OCI-LY7 (cell line): ENCODE measurements at regions not wholly inside any gene's neighbourhood (a gene's known extent, or its start where the extent isn't known, plus 50 kb on each side); places are given as distances from the start of the nearest gene placed in this dataset.

ENCODE experiments used
- BruUV-seq: library from RNA; stranded (reverse); fragments of 400-500 nt; replicated peaks from 2 replicates; lab custom pipeline; 2021; lab: Mats Ljungman, UMichigan
- CTCF ChIA-PET: fragments of 300-600 bp; sonication (Branson Sonifier 250); formaldehyde crosslinking; loops from one replicate; lab custom pipeline; 2022; ENCODE audit warnings: antibody characterized with exemption; ENCODE audit not compliant: unreplicated experiment; lab: Charles Lee
- POLR2A ChIA-PET: fragments of 300-600 bp; sonication (Branson Sonifier 250); formaldehyde crosslinking; loops from one replicate; lab custom pipeline; 2022; ENCODE audit warnings: antibody characterized with exemption; lab: Charles Lee
- DNase-seq: peaks from one replicate; pipeline ENCODE4 v3.0.0-alpha.2; 2015; ENCODE audit warnings: low spot score
- H2AFZ ChIP-seq: fragments of 200-600 bp; sonication (generic), shearing (Covaris generic); 2 replicates; pipeline ENCODE4 v1.6.1; 2014; ENCODE audit warnings: mild to moderate bottlenecking, antibody characterized with exemption, low read length, moderate library complexity
- H3K27ac ChIP-seq: fragments of 200-600 bp; sonication (generic); 2 replicates; pipeline ENCODE4 v1.5.1; 2014; ENCODE audit warnings: mixed run types, low read depth, mild to moderate bottlenecking, moderate library complexity, low read length, inconsistent platforms; ENCODE audit not compliant: poor library complexity, severe bottlenecking
- H3K36me3 ChIP-seq: fragments of 200-600 bp; sonication (generic); 2 replicates; pipeline ENCODE4 v1.6.1; 2014; ENCODE audit warnings: mild to moderate bottlenecking, antibody characterized with exemption, low read length, moderate library complexity, mixed read lengths; ENCODE audit not compliant: insufficient read depth
- H3K4me1 ChIP-seq: fragments of 200-600 bp; sonication (generic); 2 replicates; pipeline ENCODE4 v1.5.1; 2014; ENCODE audit warnings: mild to moderate bottlenecking, low read length; ENCODE audit not compliant: insufficient read depth, poor library complexity, severe bottlenecking
- H3K4me2 ChIP-seq: fragments of 200-600 bp; sonication (generic); 2 replicates; pipeline ENCODE4 v1.6.1; 2014; ENCODE audit warnings: mild to moderate bottlenecking, low read length
- H3K4me3 ChIP-seq: fragments of 200-600 bp; sonication (generic); 2 replicates; pipeline ENCODE4 v1.5.1; 2014; ENCODE audit warnings: mild to moderate bottlenecking, low read depth, low read length; ENCODE audit not compliant: poor library complexity, severe bottlenecking
- H3K79me2 ChIP-seq: fragments of 200-600 bp; sonication (generic); 2 replicates; pipeline ENCODE4 v1.6.1; 2016; ENCODE audit warnings: low read depth, mild to moderate bottlenecking, low read length, moderate library complexity, mixed read lengths; ENCODE audit not compliant: insufficient read depth
- H3K9me2 ChIP-seq: fragments of 200-600 bp; sonication (generic); 2 replicates; pipeline ENCODE4 v1.6.1; 2016; ENCODE audit warnings: mild to moderate bottlenecking, low read length, mixed read lengths; ENCODE audit not compliant: insufficient read depth
- H3K9me3 ChIP-seq: fragments of 200-600 bp; sonication (generic); 2 replicates; pipeline ENCODE4 v1.6.1; 2014; ENCODE audit warnings: mild to moderate bottlenecking, mixed run types, low read length, mixed read lengths
- H4K20me1 ChIP-seq: fragments of 200-600 bp; sonication (generic); 2 replicates; pipeline ENCODE4 v1.6.1; 2014; ENCODE audit warnings: mild to moderate bottlenecking, antibody characterized with exemption, low read length, moderate library complexity, mixed read lengths; ENCODE audit not compliant: insufficient read depth
- EZH2phosphoT487 ChIP-seq: fragments of 200-600 bp; sonication (generic); IDR thresholded peaks from 2 replicates; pipeline ENCODE4 v1.6.1; 2018; ENCODE audit warnings: low read depth, borderline replicate concordance, mild to moderate bottlenecking, mixed run types, antibody characterized with exemption, low read length, moderate library complexity, mixed read lengths
- intact Hi-C: fragments of 100-400 bp; cut with micrococcal nuclease; formaldehyde crosslinking; loops from one replicate; pipeline ENCODE4 v1.10.0; 2022; ENCODE audit not compliant: unreplicated experiment
- TF ChIP-seq, protein P1 (sequence below): fragments of 200-600 bp; sonication (generic); conservative IDR thresholded peaks from 2 replicates; pipeline ENCODE4 v1.5.1; 2014; ENCODE audit warnings: mild to moderate bottlenecking, antibody characterized with exemption, low read length, moderate library complexity, mixed read lengths

DNA sequence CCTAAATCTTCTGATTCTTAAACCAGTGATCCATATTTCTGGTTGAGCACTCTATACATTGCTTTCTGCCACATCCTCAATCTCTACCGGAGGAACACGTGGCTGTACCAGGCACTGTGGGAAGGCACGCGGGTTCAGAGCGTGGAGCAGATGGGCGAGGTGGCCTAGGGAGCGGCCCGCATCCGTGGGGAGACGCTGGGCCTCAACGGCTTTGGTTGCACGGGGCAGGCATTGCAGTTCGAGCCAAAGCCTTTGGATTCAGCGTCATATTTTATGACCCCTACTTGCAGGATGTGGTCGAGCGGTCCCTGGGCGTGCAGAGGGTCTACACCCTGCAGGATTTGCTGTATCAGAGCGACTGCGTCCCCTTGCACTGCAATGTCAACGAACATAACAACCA lies 197.2 kb upstream of the RGMB start:
- BruUV-seq = no TSS peak
- no peak overlapping the region for H3K4me2 ChIP-seq
- intact Hi-C loops = no loop called here
- no peak overlapping the region for H2AFZ ChIP-seq
- H3K36me3 ChIP-seq = no peaks in the 10 kb centered on the region
- ChIA-PET CTCF (no interaction called here), POLR2A (no interaction called here)
- no peak for TF ChIP-seq EZH2phosphoT487
- TF ChIP-seq, protein P1, sequence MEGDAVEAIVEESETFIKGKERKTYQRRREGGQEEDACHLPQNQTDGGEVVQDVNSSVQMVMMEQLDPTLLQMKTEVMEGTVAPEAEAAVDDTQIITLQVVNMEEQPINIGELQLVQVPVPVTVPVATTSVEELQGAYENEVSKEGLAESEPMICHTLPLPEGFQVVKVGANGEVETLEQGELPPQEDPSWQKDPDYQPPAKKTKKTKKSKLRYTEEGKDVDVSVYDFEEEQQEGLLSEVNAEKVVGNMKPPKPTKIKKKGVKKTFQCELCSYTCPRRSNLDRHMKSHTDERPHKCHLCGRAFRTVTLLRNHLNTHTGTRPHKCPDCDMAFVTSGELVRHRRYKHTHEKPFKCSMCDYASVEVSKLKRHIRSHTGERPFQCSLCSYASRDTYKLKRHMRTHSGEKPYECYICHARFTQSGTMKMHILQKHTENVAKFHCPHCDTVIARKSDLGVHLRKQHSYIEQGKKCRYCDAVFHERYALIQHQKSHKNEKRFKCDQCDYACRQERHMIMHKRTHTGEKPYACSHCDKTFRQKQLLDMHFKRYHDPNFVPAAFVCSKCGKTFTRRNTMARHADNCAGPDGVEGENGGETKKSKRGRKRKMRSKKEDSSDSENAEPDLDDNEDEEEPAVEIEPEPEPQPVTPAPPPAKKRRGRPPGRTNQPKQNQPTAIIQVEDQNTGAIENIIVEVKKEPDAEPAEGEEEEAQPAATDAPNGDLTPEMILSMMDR = no peak
- no peaks in the 10 kb centered on the region for H3K79me2 ChIP-seq
- no peaks in the 10 kb centered on the region for H3K9me2 ChIP-seq
- no peaks in the 10 kb centered on the region for H3K4me1 ChIP-seq
- H3K9me3 ChIP-seq = no peaks in the 10 kb centered on the region
- no peaks in the 10 kb centered on the region for H4K20me1 ChIP-seq
- DNase-seq = no peak
- H3K27ac ChIP-seq = no peak overlapping the region
- H3K4me3 ChIP-seq = no peak overlapping the region

GRCh38 chr5:98578438-98578837 lies 195.0 kb upstream of the RGMB start:
- BruUV-seq = no TSS peak
- TF ChIP-seq, protein P1 = no peak
- TF ChIP-seq EZH2phosphoT487 = no peak

DNA sequence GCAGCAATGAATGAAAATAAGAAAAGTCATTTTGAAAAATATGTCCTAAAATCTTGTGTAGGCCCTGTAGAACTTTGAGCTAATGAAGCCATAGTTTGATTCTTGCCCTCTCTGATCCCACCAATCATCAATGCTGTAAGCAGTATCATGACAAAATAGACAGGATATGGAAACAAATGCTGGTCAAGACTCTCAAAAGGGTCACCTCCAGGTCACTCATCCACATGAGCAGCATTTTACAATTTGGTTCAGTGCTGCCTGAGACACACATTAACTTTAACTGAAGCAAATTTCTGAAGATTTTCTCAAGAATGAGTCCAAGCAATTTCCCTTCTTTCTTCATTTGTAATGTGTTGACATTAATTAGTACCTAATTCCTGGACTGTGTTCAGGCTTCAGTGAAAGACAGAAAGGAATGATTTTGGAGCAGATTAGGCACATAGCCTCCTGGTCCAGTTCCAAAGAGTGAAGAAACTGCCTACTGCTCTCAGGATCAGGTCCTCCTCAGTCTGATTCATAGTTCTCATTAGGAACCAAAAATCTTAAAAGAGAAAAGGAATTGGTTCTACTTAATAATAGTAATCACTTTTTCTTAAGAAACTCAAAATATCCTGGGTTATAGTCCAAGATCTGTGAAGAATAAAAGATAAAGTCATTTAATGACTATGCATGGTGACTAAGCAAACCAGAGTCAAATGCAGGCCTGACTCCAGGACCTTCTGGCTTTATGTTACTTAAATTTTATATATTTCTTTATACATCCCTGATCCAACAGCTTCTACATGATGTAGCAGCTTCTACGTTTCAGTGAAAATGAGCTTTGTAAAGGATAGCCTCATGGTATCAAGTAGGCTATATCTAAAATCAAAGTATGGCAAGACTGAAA lies 192.1 kb upstream of the RGMB start:
- no peak for DNase-seq
- CTCF ChIA-PET = no interaction called here
- Histone ChIP-seq H3K4me1 (no peaks in the 10 kb centered on the region), H4K20me1 (no peaks in the 10 kb centered on the region), H3K79me2 (no peaks in the 10 kb centered on the region), H3K27ac (no peak overlapping the region), H3K9me3 (no peaks in the 10 kb centered on the region), H3K4me2 (no peak overlapping the region), H3K36me3 (no peaks in the 10 kb centered on the region), H2AFZ (no peak overlapping the region), H3K4me3 (no peak overlapping the region), H3K9me2 (no peaks in the 10 kb centered on the region; the same call in 1 of the 2 replicates)
- BruUV-seq = no TSS peak
- no peak for TF ChIP-seq EZH2phosphoT487
- TF ChIP-seq, protein P1 = no peak
- intact Hi-C loops = no loop called here
- POLR2A ChIA-PET = no interaction called here

More at GRCh38 chr5:98578438-98578837, 195.0 kb upstream of the RGMB start:
- Histone ChIP-seq H3K9me2 (no peaks in the 10 kb centered on the region), H3K9me3 (no peaks in the 10 kb centered on the region), H3K36me3 (no peaks in the 10 kb centered on the region), H3K4me2 (no peak overlapping the region), H3K27ac (no peak overlapping the region), H4K20me1 (no peaks in the 10 kb centered on the region), H3K79me2 (no peaks in the 10 kb centered on the region), H3K4me3 (no peak overlapping the region), H2AFZ (no peak overlapping the region), H3K4me1 (no peaks in the 10 kb centered on the region)
- ChIA-PET POLR2A (no interaction called here), CTCF (no interaction called here)
- intact Hi-C loops = no loop called here
- no peak for DNase-seq
